ENCODE measurements at regions not wholly inside any gene's neighbourhood (a gene's known extent, or its start where the extent isn't known, plus 50 kb on each side); places are given as distances from the start of the nearest gene placed in this dataset.
"Not testable (repeated sequence)": the region's sequence is repeated elsewhere in the genome, so short reads cannot be mapped to it uniquely, and the experiment has no call there.

GRCh38 chr4:128449251-128449650, 161.6 kb upstream of the PGRMC2 start:
- Histone ChIP-seq H3K27me3 (ENCODE audit: insufficient read depth, low read length) (no peaks in the 10 kb centered on the region), H3K9ac (ENCODE audit: low read depth, low read length) (no peak overlapping the region), H3K36me3 (ENCODE audit: insufficient read depth, low read depth, low read length) (no peaks in the 10 kb centered on the region), H3K27ac (ENCODE audit: low read length) (no peak overlapping the region), H3K4me1 (ENCODE audit: insufficient read depth, low read length) (no peaks in the 10 kb centered on the region), H3K4me3 (ENCODE audit: low read length) (no peak overlapping the region), H3K9me3 (ENCODE audit: insufficient read depth, low read depth, low read length) (no peaks in the 10 kb centered on the region; the same call in 1 of the 2 replicates)

DNA sequence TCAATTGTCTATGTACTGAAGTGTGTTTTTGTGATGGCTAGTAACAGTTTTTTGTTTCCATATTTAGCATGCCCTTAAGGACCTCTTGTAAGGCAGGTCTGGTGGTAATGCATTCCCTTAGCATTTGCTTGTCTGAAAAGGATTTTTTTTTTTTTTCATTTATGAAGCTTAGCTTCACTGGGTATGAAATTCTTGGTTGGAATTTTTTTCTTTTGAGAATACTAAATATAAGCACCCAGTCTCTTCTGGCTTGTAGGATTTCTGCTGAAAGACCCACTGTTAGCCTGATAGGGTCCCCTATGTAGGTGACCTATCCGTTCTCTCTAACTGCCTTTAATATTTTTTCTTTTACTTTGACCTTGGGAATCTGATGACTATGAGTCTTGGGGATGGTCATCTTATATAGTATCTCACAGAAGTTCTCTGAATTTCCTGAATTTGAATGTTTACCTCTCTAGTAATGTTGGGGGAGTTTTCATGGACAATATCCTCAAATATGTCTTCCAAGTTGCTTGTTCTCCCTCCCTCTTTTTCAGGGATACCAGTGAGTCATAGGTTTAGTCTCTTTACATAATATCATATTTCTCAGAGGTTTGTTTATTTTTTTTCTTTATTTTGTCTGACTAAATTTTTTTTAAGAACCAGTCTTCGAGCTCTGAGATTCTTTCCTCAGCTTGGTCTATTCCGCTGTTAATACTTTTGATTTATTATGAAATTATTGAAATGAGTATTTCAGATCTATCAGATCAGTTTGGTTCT, 157.1 kb upstream of the PGRMC2 start:
- Histone ChIP-seq H3K4me3 (ENCODE audit: low read length) (no peak overlapping the region), H3K9ac (ENCODE audit: low read depth, low read length) (no peak overlapping the region), H3K9me3 (ENCODE audit: insufficient read depth, low read depth, low read length) (peaks cover 17% of the 10 kb centered on the region), H3K27ac (ENCODE audit: low read length) (no peak overlapping the region), H3K4me1 (ENCODE audit: insufficient read depth, low read length) (no peaks in the 10 kb centered on the region), H3K36me3 (ENCODE audit: insufficient read depth, low read depth, low read length) (no peaks in the 10 kb centered on the region), H3K27me3 (ENCODE audit: insufficient read depth, low read length) (no peaks in the 10 kb centered on the region)

- Histone ChIP-seq H3K4me1 (ENCODE audit: insufficient read depth, low read length) (no peaks in the 10 kb centered on the region), H3K27me3 (ENCODE audit: insufficient read depth, low read length) (no peaks in the 10 kb centered on the region), H3K36me3 (ENCODE audit: insufficient read depth, low read depth, low read length) (no peaks in the 10 kb centered on the region), H3K4me3 (ENCODE audit: low read length) (no peak overlapping the region), H3K9me3 (ENCODE audit: insufficient read depth, low read depth, low read length) (peaks cover 32% of the 10 kb centered on the region), H3K27ac (ENCODE audit: low read length) (no peak overlapping the region), H3K9ac (ENCODE audit: low read depth, low read length) (no peak overlapping the region)
Measured at GRCh38 chr4:128440923-128441322, 153.3 kb upstream of the PGRMC2 start.

- H3K4me3 ChIP-seq (ENCODE audit: low read length); H3K27ac ChIP-seq (ENCODE audit: low read length); H3K9ac ChIP-seq (ENCODE audit: low read depth, low read length); H3K4me1 ChIP-seq (ENCODE audit: insufficient read depth, low read length); H3K36me3 ChIP-seq (ENCODE audit: insufficient read depth, low read depth, low read length); H3K27me3 ChIP-seq (ENCODE audit: insufficient read depth, low read length): not testable (repeated sequence)
- peaks cover 32% of the 10 kb centered on the region for H3K9me3 ChIP-seq (ENCODE audit: insufficient read depth, low read depth, low read length)
Measured at GRCh38 chr4:128437023-128437422, 149.4 kb upstream of the PGRMC2 start.

DNA sequence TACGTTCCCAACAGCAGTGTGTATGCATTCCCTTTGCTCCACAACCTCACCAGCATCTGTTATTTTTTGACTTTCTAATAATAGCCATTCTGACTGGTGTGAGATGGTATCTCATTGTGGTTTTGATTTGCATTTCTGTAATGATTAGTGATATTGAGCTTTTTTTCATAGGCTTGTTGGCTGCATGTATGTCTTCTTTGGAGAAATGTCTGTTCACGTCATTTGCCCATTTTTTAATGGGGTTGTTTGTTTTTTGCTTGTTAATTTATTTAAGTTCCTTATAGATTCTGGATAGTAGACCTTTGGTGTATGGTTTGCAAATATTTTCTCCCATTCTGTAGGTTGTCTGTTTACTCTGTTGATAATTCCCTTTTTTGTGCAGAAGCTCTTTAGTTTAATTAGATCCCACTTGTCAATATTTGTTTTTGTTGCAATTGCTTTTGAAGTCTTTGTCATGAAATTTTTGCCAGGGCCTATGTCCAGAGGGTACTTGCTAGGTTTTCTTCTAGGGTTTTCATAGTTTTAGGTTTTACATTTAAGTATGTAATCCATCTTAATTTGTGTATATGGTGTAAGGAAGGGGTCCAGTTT, 141.5 kb upstream of the PGRMC2 start:
- not testable (repeated sequence) for H3K4me3 ChIP-seq (ENCODE audit: low read length); H3K4me1 ChIP-seq (ENCODE audit: insufficient read depth, low read length); H3K27me3 ChIP-seq (ENCODE audit: insufficient read depth, low read length); H3K36me3 ChIP-seq (ENCODE audit: insufficient read depth, low read depth, low read length); H3K9me3 ChIP-seq (ENCODE audit: insufficient read depth, low read depth, low read length); H3K9ac ChIP-seq (ENCODE audit: low read depth, low read length); H3K27ac ChIP-seq (ENCODE audit: low read length)

- Histone ChIP-seq H3K4me3 (ENCODE audit: low read length) (no peak overlapping the region), H3K36me3 (ENCODE audit: insufficient read depth, low read depth, low read length) (no peaks in the 10 kb centered on the region), H3K27ac (ENCODE audit: low read length) (no peak overlapping the region), H3K9ac (ENCODE audit: low read depth, low read length) (no peak overlapping the region), H3K4me1 (ENCODE audit: insufficient read depth, low read length) (no peaks in the 10 kb centered on the region), H3K27me3 (ENCODE audit: insufficient read depth, low read length) (no peaks in the 10 kb centered on the region), H3K9me3 (ENCODE audit: insufficient read depth, low read depth, low read length) (no peaks in the 10 kb centered on the region)
Measured at GRCh38 chr4:128428397-128428796, 140.8 kb upstream of the PGRMC2 start.

DNA sequence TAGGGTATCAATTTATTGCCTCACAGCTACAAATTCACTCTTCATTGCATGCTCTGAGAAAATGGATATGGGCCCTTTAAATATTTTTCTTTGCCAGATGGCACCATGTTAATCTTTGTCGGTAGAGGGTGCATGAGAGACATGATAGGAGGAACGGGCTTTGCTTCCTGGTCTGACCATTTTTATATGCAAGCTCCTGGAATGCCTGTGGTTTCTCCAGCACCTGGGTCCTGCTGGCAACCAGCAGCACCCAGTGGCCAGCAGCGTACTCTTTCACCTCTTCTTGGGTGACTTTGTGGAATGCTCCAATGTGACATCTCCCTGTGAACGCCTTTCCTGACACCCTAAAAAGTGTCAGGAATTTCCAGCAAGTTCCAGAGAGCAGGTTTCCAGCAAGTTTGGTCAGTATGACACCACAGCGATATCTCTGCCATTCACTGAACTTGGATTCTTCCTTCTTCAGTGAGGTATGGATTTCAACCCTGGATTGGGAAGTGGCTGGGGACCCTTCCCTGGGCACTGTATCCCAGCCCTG, 140.3 kb upstream of the PGRMC2 start:
- no peak overlapping the region for H3K9ac ChIP-seq (ENCODE audit: low read depth, low read length)
- no peaks in the 10 kb centered on the region for H3K9me3 ChIP-seq (ENCODE audit: insufficient read depth, low read depth, low read length)
- H3K36me3 ChIP-seq (ENCODE audit: insufficient read depth, low read depth, low read length), result no peaks in the 10 kb centered on the region
- no peak overlapping the region for H3K27ac ChIP-seq (ENCODE audit: low read length)
- H3K4me1 ChIP-seq (ENCODE audit: insufficient read depth, low read length), result no peaks in the 10 kb centered on the region
- H3K27me3 ChIP-seq (ENCODE audit: insufficient read depth, low read length), result no peaks in the 10 kb centered on the region
- no peak overlapping the region for H3K4me3 ChIP-seq (ENCODE audit: low read length)

GRCh38 chr4:128424527-128425497, 137.2 kb upstream of the PGRMC2 start:
- Histone ChIP-seq H3K27me3 (ENCODE audit: insufficient read depth, low read length) (no peaks in the 10 kb centered on the region), H3K4me3 (ENCODE audit: low read length) (no peak overlapping the region), H3K4me1 (ENCODE audit: insufficient read depth, low read length) (peaks cover under 1% of the 10 kb centered on the region; the same call in 1 of the 2 replicates), H3K9me3 (ENCODE audit: insufficient read depth, low read depth, low read length) (no peaks in the 10 kb centered on the region), H3K27ac (ENCODE audit: low read length) (no peak overlapping the region), H3K36me3 (ENCODE audit: insufficient read depth, low read depth, low read length) (no peaks in the 10 kb centered on the region), H3K9ac (ENCODE audit: low read depth, low read length) (no peak overlapping the region)

GRCh38 chr4:128422296-128422695, 134.7 kb upstream of the PGRMC2 start:
- H3K27me3 ChIP-seq (ENCODE audit: insufficient read depth, low read length); H3K36me3 ChIP-seq (ENCODE audit: insufficient read depth, low read depth, low read length); H3K9ac ChIP-seq (ENCODE audit: low read depth, low read length); H3K27ac ChIP-seq (ENCODE audit: low read length); H3K4me1 ChIP-seq (ENCODE audit: insufficient read depth, low read length); H3K9me3 ChIP-seq (ENCODE audit: insufficient read depth, low read depth, low read length); H3K4me3 ChIP-seq (ENCODE audit: low read length): not testable (repeated sequence)

DNA sequence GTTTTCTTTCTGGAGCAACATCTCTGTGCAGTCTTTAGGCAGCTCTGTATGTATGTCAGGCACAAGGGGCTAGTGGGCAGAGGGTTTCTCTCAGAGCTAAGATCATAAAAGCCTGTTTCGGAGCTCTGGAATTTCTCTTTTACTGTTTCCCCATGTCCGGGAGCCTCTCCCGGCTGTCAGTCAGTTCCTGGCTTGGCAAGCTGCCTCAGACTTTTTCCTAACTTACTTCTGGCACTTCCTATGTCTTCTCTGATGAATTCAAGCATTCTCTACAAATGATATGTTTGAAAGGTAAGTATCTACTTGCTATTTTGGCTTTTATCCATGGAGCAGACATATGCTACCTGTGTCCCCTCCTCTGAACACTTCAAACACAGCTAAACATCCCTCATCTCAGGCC, 129.3 kb upstream of the PGRMC2 start:
- Histone ChIP-seq H3K36me3 (ENCODE audit: insufficient read depth, low read depth, low read length) (no peaks in the 10 kb centered on the region), H3K9me3 (ENCODE audit: insufficient read depth, low read depth, low read length) (no peaks in the 10 kb centered on the region), H3K4me1 (ENCODE audit: insufficient read depth, low read length) (peaks cover 3% of the 10 kb centered on the region; the same call in 1 of the 2 replicates), H3K27ac (ENCODE audit: low read length) (no peak overlapping the region), H3K4me3 (ENCODE audit: low read length) (no peak overlapping the region), H3K9ac (ENCODE audit: low read depth, low read length) (no peak overlapping the region), H3K27me3 (ENCODE audit: insufficient read depth, low read length) (no peaks in the 10 kb centered on the region)

GRCh38 chr4:128410037-128410436, 122.4 kb upstream of the PGRMC2 start:
- H3K27me3 ChIP-seq (ENCODE audit: insufficient read depth, low read length), result no peaks in the 10 kb centered on the region
- H3K9me3 ChIP-seq (ENCODE audit: insufficient read depth, low read depth, low read length), result no peaks in the 10 kb centered on the region
- no peaks in the 10 kb centered on the region for H3K4me1 ChIP-seq (ENCODE audit: insufficient read depth, low read length)
- H3K9ac ChIP-seq (ENCODE audit: low read depth, low read length), result no peak overlapping the region
- no peak overlapping the region for H3K4me3 ChIP-seq (ENCODE audit: low read length)
- no peaks in the 10 kb centered on the region for H3K36me3 ChIP-seq (ENCODE audit: insufficient read depth, low read depth, low read length)
- no peak overlapping the region for H3K27ac ChIP-seq (ENCODE audit: low read length)
